GM18907 (cell line): ENCODE measurements at regions not wholly inside any gene's neighbourhood (a gene's known extent, or its start where the extent isn't known, plus 50 kb on each side); places are given as distances from the start of the nearest gene placed in this dataset.
"Not testable (repeated sequence)": the region's sequence is repeated elsewhere in the genome, so short reads cannot be mapped to it uniquely, and the experiment has no call there.

Experiments used
- ATAC-seq: cut with Tn5 transposase; IDR thresholded peaks from one replicate; pipeline ENCODE4 v1.9.1; 2021; ENCODE audit warnings: mild to moderate bottlenecking, moderate library complexity; ENCODE audit not compliant: unreplicated experiment

GRCh38 chrX:80929251-80929650 lies 119.6 kb upstream of the BRWD3 start:
- no peak for ATAC-seq

GRCh38 chrX:80917919-80918318 lies 108.2 kb upstream of the BRWD3 start:
- ATAC-seq = no peak

- not testable (repeated sequence) for ATAC-seq
Measured at GRCh38 chrX:80912351-80912750, 102.7 kb upstream of the BRWD3 start.

GRCh38 chrX:80879916-80880315 lies 70.2 kb upstream of the BRWD3 start:
- no peak for ATAC-seq

- ATAC-seq = no peak
Measured at GRCh38 chrX:80879143-80879542, 69.5 kb upstream of the BRWD3 start.

GRCh38 chrX:80876877-80877276 lies 67.2 kb upstream of the BRWD3 start:
- ATAC-seq = peak; percentile 52
